Body of pancreas (tissue), 4 donors: ENCODE measurements at regions not wholly inside any gene's neighbourhood (a gene's known extent, or its start where the extent isn't known, plus 50 kb on each side); places are given as distances from the start of the nearest gene placed in this dataset.

Experiments used
- POLR2A ChIP-seq, 3 donors: fragments of 450-650 bp; IDR thresholded peaks; one replicate each; pipeline ENCODE4 v1.6.1; 2016; ENCODE audit warnings: antibody characterized with exemption in 3 of 3, mild to moderate bottlenecking in 2 of 3
- TF ChIP-seq, protein P1 (sequence below), 7 experiments: fragments of 450-650 bp in 4 of 7; fragments of 200-600 bp in 3 of 7; sonication (generic) in 3 of 7; IDR thresholded peaks; one replicate each; pipeline ENCODE4 v1.5.1; 2016 to 2019; ENCODE audit warnings: antibody characterized with exemption in 7 of 7

DNA sequence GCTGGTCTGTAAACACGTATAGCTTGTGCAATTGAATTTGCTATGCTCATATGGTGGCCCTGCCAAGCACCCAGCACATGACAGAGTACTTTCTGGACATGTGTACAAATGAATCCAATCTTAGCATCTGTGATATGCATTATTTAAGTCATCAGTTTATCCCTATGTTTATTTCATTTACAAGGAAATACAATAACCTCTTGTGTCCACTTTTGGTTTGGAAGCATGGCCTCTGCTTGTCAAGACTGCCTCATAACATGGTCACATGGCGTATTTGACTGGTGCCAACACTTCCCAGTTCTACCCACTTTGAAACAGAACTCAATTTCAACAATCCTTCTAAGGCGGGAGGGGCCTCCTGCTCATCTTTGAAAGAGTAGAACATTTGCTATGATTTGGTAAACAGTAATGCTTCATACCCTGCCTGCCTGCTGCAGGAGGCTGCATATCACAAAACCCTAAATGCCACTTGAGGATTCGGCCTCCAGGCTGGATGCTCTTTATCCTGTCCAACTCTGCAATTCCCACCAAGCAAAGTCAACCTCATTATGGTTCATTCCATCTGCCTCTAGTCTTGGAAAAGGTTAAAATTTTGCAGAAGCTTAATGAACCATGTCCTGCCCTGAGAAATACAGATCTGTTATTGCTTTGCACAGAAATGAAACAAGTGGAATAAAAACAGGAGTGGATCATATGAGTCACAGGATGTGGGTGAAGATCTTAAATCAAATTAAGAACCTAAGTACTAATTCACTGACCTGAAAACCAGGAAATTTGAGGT is 151.3 kb downstream of the CYSLTR2 start:
- TF ChIP-seq, protein P1, sequence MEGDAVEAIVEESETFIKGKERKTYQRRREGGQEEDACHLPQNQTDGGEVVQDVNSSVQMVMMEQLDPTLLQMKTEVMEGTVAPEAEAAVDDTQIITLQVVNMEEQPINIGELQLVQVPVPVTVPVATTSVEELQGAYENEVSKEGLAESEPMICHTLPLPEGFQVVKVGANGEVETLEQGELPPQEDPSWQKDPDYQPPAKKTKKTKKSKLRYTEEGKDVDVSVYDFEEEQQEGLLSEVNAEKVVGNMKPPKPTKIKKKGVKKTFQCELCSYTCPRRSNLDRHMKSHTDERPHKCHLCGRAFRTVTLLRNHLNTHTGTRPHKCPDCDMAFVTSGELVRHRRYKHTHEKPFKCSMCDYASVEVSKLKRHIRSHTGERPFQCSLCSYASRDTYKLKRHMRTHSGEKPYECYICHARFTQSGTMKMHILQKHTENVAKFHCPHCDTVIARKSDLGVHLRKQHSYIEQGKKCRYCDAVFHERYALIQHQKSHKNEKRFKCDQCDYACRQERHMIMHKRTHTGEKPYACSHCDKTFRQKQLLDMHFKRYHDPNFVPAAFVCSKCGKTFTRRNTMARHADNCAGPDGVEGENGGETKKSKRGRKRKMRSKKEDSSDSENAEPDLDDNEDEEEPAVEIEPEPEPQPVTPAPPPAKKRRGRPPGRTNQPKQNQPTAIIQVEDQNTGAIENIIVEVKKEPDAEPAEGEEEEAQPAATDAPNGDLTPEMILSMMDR (IDR thresholded peaks at IDR 0.05), result no peak
- TF ChIP-seq POLR2A (IDR thresholded peaks at IDR 0.05), result no peak
